ENCODE measurements at regions not wholly inside any gene's neighbourhood (a gene's known extent, or its start where the extent isn't known, plus 50 kb on each side); places are given as distances from the start of the nearest gene placed in this dataset.

- TF ChIP-seq CTCF (conservative IDR thresholded peaks at IDR 0.05; ENCODE audit: low read depth, low read length), result no peak
- no peak overlapping the region for H3K4me3 ChIP-seq (ENCODE audit: low read depth, low read length)
- no peak for DNase-seq (ENCODE audit: low read depth)
These were observed 108.6 kb upstream of the AADACL2 start for GRCh38 chr3:151625086-151625485.

GRCh38 chr3:151620071-151620470 lies 113.7 kb upstream of the AADACL2 start:
- TF ChIP-seq CTCF (conservative IDR thresholded peaks at IDR 0.05; ENCODE audit: low read depth, low read length), result no peak
- no peak for DNase-seq (ENCODE audit: low read depth)

GRCh38 chr3:151615464-151615863 lies 118.3 kb upstream of the AADACL2 start:
- DNase-seq (ENCODE audit: low read depth), result no peak
- no peak for TF ChIP-seq CTCF (conservative IDR thresholded peaks at IDR 0.05; ENCODE audit: low read depth, low read length)
- H3K4me3 ChIP-seq (ENCODE audit: low read depth, low read length), result no peak overlapping the region

More at GRCh38 chr3:151620071-151620470, 113.7 kb upstream of the AADACL2 start:
- H3K4me3 ChIP-seq (ENCODE audit: low read depth, low read length), result no peak overlapping the region

DNA sequence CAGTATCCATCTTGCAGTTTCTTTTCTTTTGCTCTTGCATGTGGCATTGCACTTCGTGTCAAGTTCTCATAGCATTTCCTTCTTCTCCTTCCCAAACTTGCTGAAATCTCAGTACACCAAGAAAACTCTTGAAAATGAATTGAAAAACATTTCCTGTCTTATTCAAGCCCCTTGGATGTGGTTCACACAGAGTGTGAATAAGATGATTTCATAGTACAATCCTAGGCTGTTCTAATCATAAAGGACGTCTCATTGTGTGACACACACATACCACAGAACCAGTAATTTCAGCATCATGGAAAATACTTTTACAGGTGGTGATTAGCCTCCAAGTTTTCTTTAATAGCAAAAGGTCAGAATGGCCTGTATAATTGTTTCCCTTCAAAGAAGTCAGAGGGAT lies 121.6 kb upstream of the AADACL2 start:
- DNase-seq (ENCODE audit: low read depth), result no peak
- no peak overlapping the region for H3K4me3 ChIP-seq (ENCODE audit: low read depth, low read length)
- TF ChIP-seq CTCF (conservative IDR thresholded peaks at IDR 0.05; ENCODE audit: low read depth, low read length), result no peak

DNA sequence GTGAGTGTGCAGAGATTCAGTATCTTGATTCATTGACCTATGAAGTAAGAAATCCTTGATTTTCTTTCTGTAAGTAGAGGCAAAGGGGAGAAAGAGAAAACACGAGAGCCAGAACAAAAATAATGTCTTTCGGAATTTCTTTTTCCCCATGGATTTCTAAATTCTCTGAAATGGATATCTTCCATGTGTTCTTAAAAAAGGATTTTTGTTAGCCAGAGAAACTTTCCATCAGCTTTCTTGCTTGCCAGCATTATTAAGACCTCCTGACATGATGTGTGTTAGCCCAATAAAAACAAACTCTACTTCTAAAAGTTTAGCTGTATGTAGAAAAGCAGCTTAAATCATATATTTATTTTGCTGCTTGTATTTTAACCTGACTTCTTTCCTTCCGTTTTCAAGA lies 122.3 kb upstream of the AADACL2 start:
- no peak for TF ChIP-seq CTCF (conservative IDR thresholded peaks at IDR 0.05; ENCODE audit: low read depth, low read length)
- DNase-seq (ENCODE audit: low read depth), result no peak
- H3K4me3 ChIP-seq (ENCODE audit: low read depth, low read length), result no peak overlapping the region

DNA sequence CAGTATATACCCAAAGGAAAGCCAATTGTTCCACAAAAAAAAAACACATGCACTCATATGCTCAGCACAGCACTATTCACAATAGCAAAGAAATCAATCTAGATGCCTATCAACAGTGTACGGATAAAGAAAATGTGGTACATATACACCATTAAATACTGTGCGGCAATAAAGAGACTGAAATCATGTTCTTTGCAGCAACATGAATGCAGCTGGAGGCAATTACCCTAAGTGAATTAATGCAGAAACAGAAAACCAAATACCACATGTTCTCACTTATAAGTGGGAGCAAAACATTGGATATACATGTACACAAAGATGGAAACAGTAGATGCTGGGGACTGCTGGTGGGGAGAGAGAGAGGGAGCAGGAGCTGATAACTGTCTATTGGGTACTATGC lies 124.2 kb upstream of the AADACL2 start:
- no peak for TF ChIP-seq CTCF (conservative IDR thresholded peaks at IDR 0.05; ENCODE audit: low read depth, low read length)
- no peak for DNase-seq (ENCODE audit: low read depth)
- H3K4me3 ChIP-seq (ENCODE audit: low read depth, low read length), result no peak overlapping the region

GRCh38 chr3:151604891-151605290 lies 128.8 kb upstream of the AADACL2 start:
- H3K4me3 ChIP-seq (ENCODE audit: low read depth, low read length), result no peak overlapping the region
- no peak for DNase-seq (ENCODE audit: low read depth)
- TF ChIP-seq CTCF (conservative IDR thresholded peaks at IDR 0.05; ENCODE audit: low read depth, low read length), result no peak

Measured in epithelial cell of proximal tubule (primary cell).